CD1c-positive myeloid dendritic cell (primary cell): ENCODE measurements at regions not wholly inside any gene's neighbourhood (a gene's known extent, or its start where the extent isn't known, plus 50 kb on each side); places are given as distances from the start of the nearest gene placed in this dataset.

Source experiments
- DNase-seq: peaks from one replicate; pipeline ENCODE4 v3.0.0-alpha.2; 2016; ENCODE audit errors: extremely low spot score

- DNase-seq = no peak
These were observed 747.7 kb upstream of the CBLB start for GRCh38 chr3:106616556-106616955.

- no peak for DNase-seq
These were observed 748.5 kb upstream of the CBLB start for GRCh38 chr3:106617276-106617675.

- no peak for DNase-seq
These were observed 751.8 kb upstream of the CBLB start for GRCh38 chr3:106620646-106621045.

GRCh38 chr3:106624154-106624553 lies 753.1 kb upstream of the CCDC54 start:
- DNase-seq = no peak

- no peak for DNase-seq
These were observed 748.8 kb upstream of the CCDC54 start for GRCh38 chr3:106628407-106628806.

GRCh38 chr3:106629215-106629832 lies 747.9 kb upstream of the CCDC54 start:
- no peak for DNase-seq

- DNase-seq = no peak
These were observed 745.7 kb upstream of the CCDC54 start for GRCh38 chr3:106631373-106632108.

GRCh38 chr3:106635271-106635670 lies 742.0 kb upstream of the CCDC54 start:
- no peak for DNase-seq

- DNase-seq = no peak
These were observed 741.4 kb upstream of the CCDC54 start for GRCh38 chr3:106635826-106636225.

- peak; percentile 19 for DNase-seq
These were observed 736.9 kb upstream of the CCDC54 start for GRCh38 chr3:106640353-106640752.

GRCh38 chr3:106642161-106642560 lies 735.1 kb upstream of the CCDC54 start:
- DNase-seq = no peak

GRCh38 chr3:106643684-106644161 lies 733.5 kb upstream of the CCDC54 start:
- DNase-seq = no peak

GRCh38 chr3:106673926-106674569 lies 703.2 kb upstream of the CCDC54 start:
- DNase-seq = no peak

GRCh38 chr3:106675451-106675850 lies 701.8 kb upstream of the CCDC54 start:
- DNase-seq = no peak

GRCh38 chr3:106678657-106679390 lies 698.4 kb upstream of the CCDC54 start:
- DNase-seq = no peak

GRCh38 chr3:106683953-106684620 lies 693.2 kb upstream of the CCDC54 start:
- DNase-seq = no peak

GRCh38 chr3:106685745-106686144 lies 691.5 kb upstream of the CCDC54 start:
- no peak for DNase-seq

GRCh38 chr3:106687905-106688304 lies 689.3 kb upstream of the CCDC54 start:
- no peak for DNase-seq

- DNase-seq = no peak
These were observed 688.8 kb upstream of the CCDC54 start for GRCh38 chr3:106688464-106688863.

GRCh38 chr3:106691476-106691875 lies 685.8 kb upstream of the CCDC54 start:
- DNase-seq = no peak

- no peak for DNase-seq
These were observed 684.6 kb upstream of the CCDC54 start for GRCh38 chr3:106692624-106693023.

- no peak for DNase-seq
These were observed 678.1 kb upstream of the CCDC54 start for GRCh38 chr3:106699122-106699521.
